ENCODE measurements at regions not wholly inside any gene's neighbourhood (a gene's known extent, or its start where the extent isn't known, plus 50 kb on each side); places are given as distances from the start of the nearest gene placed in this dataset.

DNA sequence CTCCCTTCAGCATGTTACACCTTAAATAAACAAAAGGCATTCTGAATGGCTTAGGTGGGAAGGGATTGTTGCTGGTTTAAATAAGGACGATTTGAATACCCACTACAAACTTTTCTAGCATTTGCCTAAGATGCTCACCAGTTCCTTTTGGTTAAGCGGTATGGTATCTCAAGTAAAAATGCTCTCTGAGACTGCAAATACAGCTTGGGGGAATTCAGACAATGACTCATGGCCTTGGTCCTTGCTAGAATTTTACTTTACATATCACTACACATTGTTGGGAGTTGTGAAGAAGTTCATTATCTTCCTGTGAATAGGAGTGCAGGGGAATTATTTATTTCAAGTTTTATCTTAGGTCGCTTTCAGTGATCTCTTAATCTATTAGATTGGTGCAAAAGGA, 670.7 kb downstream of the UTRN start:
- TF ChIP-seq SIN3A (conservative IDR thresholded peaks at IDR 0.05 in 1 of 2, IDR thresholded peaks at IDR 0.05 in 1 of 2; ENCODE audit: low read depth in 1 of 2, low read length in 2 of 2) (no peak), EZH2 (IDR thresholded peaks at IDR 0.05; ENCODE audit: low read depth, low read length, severe bottlenecking) (no peak), TAF1 (IDR thresholded peaks at IDR 0.05; ENCODE audit: low read depth, low read length) (no peak), HDAC2 (IDR thresholded peaks at IDR 0.05; ENCODE audit: borderline replicate concordance in 1 of 2, low read depth in 2 of 2, low read length in 2 of 2) (no peak)
- TF ChIP-seq, protein P1, sequence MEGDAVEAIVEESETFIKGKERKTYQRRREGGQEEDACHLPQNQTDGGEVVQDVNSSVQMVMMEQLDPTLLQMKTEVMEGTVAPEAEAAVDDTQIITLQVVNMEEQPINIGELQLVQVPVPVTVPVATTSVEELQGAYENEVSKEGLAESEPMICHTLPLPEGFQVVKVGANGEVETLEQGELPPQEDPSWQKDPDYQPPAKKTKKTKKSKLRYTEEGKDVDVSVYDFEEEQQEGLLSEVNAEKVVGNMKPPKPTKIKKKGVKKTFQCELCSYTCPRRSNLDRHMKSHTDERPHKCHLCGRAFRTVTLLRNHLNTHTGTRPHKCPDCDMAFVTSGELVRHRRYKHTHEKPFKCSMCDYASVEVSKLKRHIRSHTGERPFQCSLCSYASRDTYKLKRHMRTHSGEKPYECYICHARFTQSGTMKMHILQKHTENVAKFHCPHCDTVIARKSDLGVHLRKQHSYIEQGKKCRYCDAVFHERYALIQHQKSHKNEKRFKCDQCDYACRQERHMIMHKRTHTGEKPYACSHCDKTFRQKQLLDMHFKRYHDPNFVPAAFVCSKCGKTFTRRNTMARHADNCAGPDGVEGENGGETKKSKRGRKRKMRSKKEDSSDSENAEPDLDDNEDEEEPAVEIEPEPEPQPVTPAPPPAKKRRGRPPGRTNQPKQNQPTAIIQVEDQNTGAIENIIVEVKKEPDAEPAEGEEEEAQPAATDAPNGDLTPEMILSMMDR (IDR thresholded peaks at IDR 0.05; ENCODE audit: control extremely low read depth in 1 of 3, insufficient read depth in 1 of 3, low read depth in 1 of 3, low read length in 3 of 3): no peak

Measured in H1 (cell line).